CD14-positive monocyte (primary cell): ENCODE measurements at regions not wholly inside any gene's neighbourhood (a gene's known extent, or its start where the extent isn't known, plus 50 kb on each side); places are given as distances from the start of the nearest gene placed in this dataset.
A peak's percentile ranks its signal among the peaks of the same experiment; 100 is the strongest.

Source experiments
- DNase-seq, 3 donors: peaks; one replicate each; pipeline ENCODE4 v3.0.0-alpha.2; 2011 to 2022
- H2AFZ ChIP-seq: 2 replicates; pipeline ENCODE4 v1.6.0; 2012; ENCODE audit warnings: mild to moderate bottlenecking, low read depth, low read length, inconsistent platforms; ENCODE audit not compliant: insufficient read depth, poor library complexity, severe bottlenecking
- H3K27ac ChIP-seq, 2 donors: 1 replicate in 1 of 2; 2 replicates in 1 of 2; pipeline ENCODE4 v1.5.1; 2012 to 2013; ENCODE audit warnings: low read length in 2 of 2, control low read depth in 1 of 2, inconsistent platforms in 1 of 2, low read depth in 1 of 2, mild to moderate bottlenecking in 1 of 2
- H3K27me3 ChIP-seq, 2 donors: one replicate each; pipeline versions ENCODE4 v1.6.0 to v1.6.1; 2011 to 2013; ENCODE audit warnings: low read length in 2 of 2; ENCODE audit not compliant: control insufficient read depth in 2 of 2, insufficient read depth in 2 of 2
- H3K36me3 ChIP-seq, 2 donors: replicated peaks in 1 of 2; 1 replicate in 1 of 2; 2 replicates in 1 of 2; pipeline versions ENCODE4 v1.5.1 to v1.6.1; 2012 to 2013; ENCODE audit warnings: low read length in 2 of 2, control low read depth in 1 of 2, inconsistent platforms in 1 of 2, mild to moderate bottlenecking in 1 of 2; ENCODE audit not compliant: insufficient read depth in 2 of 2, control insufficient read depth in 1 of 2
- H3K4me1 ChIP-seq, 2 donors: 1 replicate in 1 of 2; 2 replicates in 1 of 2; pipeline versions ENCODE4 v1.5.1 to v1.6.1; 2012 to 2013; ENCODE audit warnings: low read length in 2 of 2, control low read depth in 1 of 2, inconsistent platforms in 1 of 2, mild to moderate bottlenecking in 1 of 2, moderate library complexity in 1 of 2; ENCODE audit not compliant: insufficient read depth in 2 of 2, control insufficient read depth in 1 of 2
- H3K4me2 ChIP-seq: replicated peaks from 2 replicates; pipeline ENCODE3; 2012; ENCODE audit warnings: low read length, moderate library complexity, mild to moderate bottlenecking; ENCODE audit not compliant: poor library complexity, severe bottlenecking; ENCODE audit errors: extremely low read depth
- H3K4me3 ChIP-seq, 3 experiments: fragments of 200-600 bp in 1 of 3; sonication (generic) in 1 of 3; replicated peaks in 1 of 3; 1 replicate in 2 of 3; 2 replicates in 1 of 3; pipeline ENCODE4 v1.5.1; 2011 to 2013; ENCODE audit warnings: low read length in 3 of 3, mild to moderate bottlenecking in 3 of 3, control low read depth in 2 of 3, low read depth in 2 of 3, inconsistent platforms in 1 of 3, moderate library complexity in 1 of 3
- H3K79me2 ChIP-seq: 2 replicates; pipeline ENCODE4 v1.6.0; 2012; ENCODE audit warnings: mild to moderate bottlenecking, control low read depth, inconsistent platforms, low read length, moderate library complexity; ENCODE audit not compliant: insufficient read depth
- H3K9ac ChIP-seq: 2 replicates; pipeline ENCODE4 v1.6.0; 2017; ENCODE audit warnings: low read length, mild to moderate bottlenecking; ENCODE audit not compliant: insufficient read depth, poor library complexity, severe bottlenecking
- H3K9me3 ChIP-seq, 2 donors: replicated peaks in 1 of 2; 1 replicate in 1 of 2; 2 replicates in 1 of 2; pipeline versions ENCODE4 v1.5.1 to v1.6.1; 2012 to 2013; ENCODE audit warnings: low read length in 2 of 2, control low read depth in 1 of 2; ENCODE audit not compliant: control insufficient read depth in 1 of 2, insufficient read depth in 1 of 2
- H4K20me1 ChIP-seq: 2 replicates; pipeline ENCODE4 v1.6.0; 2012; ENCODE audit warnings: mild to moderate bottlenecking, low read length, control low read depth, moderate library complexity; ENCODE audit not compliant: insufficient read depth
- H3K27ac Mint-ChIP-seq, 7 donors: one replicate each; pipeline ENCODE4 v1.8.0; 2020; ENCODE audit warnings: mild to moderate bottlenecking in 7 of 7, mixed read lengths in 7 of 7, moderate library complexity in 6 of 7, inconsistent platforms in 2 of 7
- H3K27me3 Mint-ChIP-seq, 3 donors: one replicate each; pipeline ENCODE4 v1.8.0; 2021 to 2022; ENCODE audit warnings: low read depth in 3 of 3, mild to moderate bottlenecking in 3 of 3, mixed read lengths in 3 of 3, moderate library complexity in 3 of 3, inconsistent platforms in 1 of 3
- H3K36me3 Mint-ChIP-seq, 2 donors: one replicate each; pipeline ENCODE4 v1.8.0; 2020; ENCODE audit warnings: mixed read lengths in 2 of 2, inconsistent platforms in 1 of 2, mild to moderate bottlenecking in 1 of 2
- H3K4me1 Mint-ChIP-seq: one replicate; pipeline ENCODE4 v1.8.0; 2020; ENCODE audit warnings: mild to moderate bottlenecking, mixed read lengths
- H3K4me3 Mint-ChIP-seq, 2 donors: one replicate each; pipeline ENCODE4 v1.8.0; 2020; ENCODE audit warnings: mild to moderate bottlenecking in 2 of 2, mixed read lengths in 2 of 2, moderate library complexity in 1 of 2
- H3K9me3 Mint-ChIP-seq, 7 donors: one replicate each; pipeline ENCODE4 v1.8.0; 2020 to 2022; ENCODE audit warnings: mixed read lengths in 7 of 7, mild to moderate bottlenecking in 6 of 7, moderate library complexity in 6 of 7, inconsistent platforms in 2 of 7
- WGBS: methylation state at CpG from one replicate; pipeline ENCODE4 v1.1.5; 2013; ENCODE audit warnings: missing lambda C conversion rate; ENCODE audit not compliant: insufficient coverage; 5-methylcytosine and 5-hydroxymethylcytosine counted together
- intact Hi-C, 2 donors: fragments of 100-400 bp; cut with micrococcal nuclease; formaldehyde crosslinking; loops; one replicate each; pipeline versions ENCODE4 v1.15.0 to v1.15.1; 2023
- TF ChIP-seq, protein P1 (sequence below): fragments of 200-600 bp; IDR thresholded peaks from one replicate; pipeline ENCODE4 v1.8.0; 2022; ENCODE audit warnings: antibody characterized with exemption, mild to moderate bottlenecking

DNA sequence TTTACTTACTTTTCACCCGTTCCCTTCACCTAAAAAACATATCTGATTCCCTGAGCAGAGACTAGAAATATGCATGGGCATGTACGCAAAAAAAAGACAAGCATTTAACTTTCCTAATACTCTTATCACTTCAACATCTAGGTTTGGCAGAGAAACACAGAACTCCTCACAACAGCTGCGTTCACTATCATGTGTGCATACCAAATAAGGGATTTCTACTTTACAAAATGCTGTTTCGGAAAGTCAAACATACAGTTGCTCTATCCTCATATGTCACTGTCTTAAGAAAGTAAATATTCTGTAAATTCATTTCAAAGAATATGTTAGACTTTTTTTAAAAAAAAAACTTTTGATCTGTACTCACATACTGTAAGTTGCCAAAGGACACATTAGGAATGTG is 65.1 kb upstream of the CBLB start:
- WGBS, result 100% methylated on average over 1 of the region's 4 CpGs

DNA sequence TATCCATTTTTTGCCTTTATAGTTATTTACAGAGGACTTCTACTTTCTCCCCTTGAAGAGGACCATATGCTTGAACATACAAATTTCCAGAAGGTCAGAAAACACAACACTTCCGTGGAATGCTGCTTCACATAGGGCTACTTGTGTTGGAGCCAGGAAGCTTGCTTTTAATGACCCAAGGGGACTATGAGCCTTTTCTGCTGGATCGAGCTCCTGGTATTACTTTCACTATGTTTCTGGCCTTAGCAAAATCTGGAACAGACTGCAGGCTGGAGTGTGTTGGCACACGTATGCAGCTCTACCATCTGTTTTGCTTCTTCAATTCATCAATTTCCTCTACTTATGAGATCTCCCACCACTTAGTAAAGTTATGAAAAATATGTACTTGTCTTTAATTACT is 69.3 kb upstream of the CBLB start:
- no peak overlapping the region for H3K4me3 ChIP-seq
- intact Hi-C loops, result no loop called here
- Mint-ChIP-seq H3K36me3 (no peaks in the 10 kb centered on the region), H3K9me3 (peaks cover 2 to 11% (median 6%) of the 10 kb centered on the region in 7 donors), H3K27me3 (no peaks in the 10 kb centered on the region), H3K4me3 (no peak overlapping the region), H3K4me1 (no peaks in the 10 kb centered on the region), H3K27ac (no peak overlapping the region)
- H3K4me1 ChIP-seq, result no peaks in the 10 kb centered on the region
- 75% methylated on average over 1 of the region's 3 CpGs for WGBS
- H3K27ac ChIP-seq, result no peak overlapping the region
- H3K9me3 ChIP-seq, result no peaks in the 10 kb centered on the region
- H3K4me2 ChIP-seq, result no peak overlapping the region
- no peaks in the 10 kb centered on the region for H4K20me1 ChIP-seq
- H3K79me2 ChIP-seq, result no peaks in the 10 kb centered on the region
- DNase-seq, result no peak
- no peak overlapping the region for H3K9ac ChIP-seq
- no peaks in the 10 kb centered on the region for H3K27me3 ChIP-seq
- H2AFZ ChIP-seq, result peak overlapping the region; percentile 20
- H3K36me3 ChIP-seq, result no peaks in the 10 kb centered on the region
- TF ChIP-seq, protein P1, sequence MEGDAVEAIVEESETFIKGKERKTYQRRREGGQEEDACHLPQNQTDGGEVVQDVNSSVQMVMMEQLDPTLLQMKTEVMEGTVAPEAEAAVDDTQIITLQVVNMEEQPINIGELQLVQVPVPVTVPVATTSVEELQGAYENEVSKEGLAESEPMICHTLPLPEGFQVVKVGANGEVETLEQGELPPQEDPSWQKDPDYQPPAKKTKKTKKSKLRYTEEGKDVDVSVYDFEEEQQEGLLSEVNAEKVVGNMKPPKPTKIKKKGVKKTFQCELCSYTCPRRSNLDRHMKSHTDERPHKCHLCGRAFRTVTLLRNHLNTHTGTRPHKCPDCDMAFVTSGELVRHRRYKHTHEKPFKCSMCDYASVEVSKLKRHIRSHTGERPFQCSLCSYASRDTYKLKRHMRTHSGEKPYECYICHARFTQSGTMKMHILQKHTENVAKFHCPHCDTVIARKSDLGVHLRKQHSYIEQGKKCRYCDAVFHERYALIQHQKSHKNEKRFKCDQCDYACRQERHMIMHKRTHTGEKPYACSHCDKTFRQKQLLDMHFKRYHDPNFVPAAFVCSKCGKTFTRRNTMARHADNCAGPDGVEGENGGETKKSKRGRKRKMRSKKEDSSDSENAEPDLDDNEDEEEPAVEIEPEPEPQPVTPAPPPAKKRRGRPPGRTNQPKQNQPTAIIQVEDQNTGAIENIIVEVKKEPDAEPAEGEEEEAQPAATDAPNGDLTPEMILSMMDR, result no peak

More for the DNA sequence above, 65.1 kb upstream of the CBLB start:
- no peaks in the 10 kb centered on the region for H3K79me2 ChIP-seq
- intact Hi-C loops, result no loop called here
- peaks cover 0 to 5% (median 2%) of the 10 kb centered on the region in 7 donors for H3K9me3 Mint-ChIP-seq
- H3K36me3 Mint-ChIP-seq, result no peaks in the 10 kb centered on the region
- H3K4me3 Mint-ChIP-seq, result no peak overlapping the region
- H3K36me3 ChIP-seq, result no peaks in the 10 kb centered on the region
- H3K4me2 ChIP-seq, result no peak overlapping the region
- no peaks in the 10 kb centered on the region for H3K9me3 ChIP-seq
- TF ChIP-seq, protein P1, result no peak
- no peaks in the 10 kb centered on the region for H3K27me3 ChIP-seq
- no peaks in the 10 kb centered on the region for H3K27me3 Mint-ChIP-seq
- DNase-seq, result no peak
- no peak overlapping the region for H2AFZ ChIP-seq
- no peak overlapping the region for H3K27ac Mint-ChIP-seq
- no peaks in the 10 kb centered on the region for H3K4me1 Mint-ChIP-seq
- H3K4me1 ChIP-seq, result no peaks in the 10 kb centered on the region
- no peaks in the 10 kb centered on the region for H4K20me1 ChIP-seq
- no peak overlapping the region for H3K4me3 ChIP-seq
- H3K9ac ChIP-seq, result no peak overlapping the region
- H3K27ac ChIP-seq, result no peak overlapping the region
